Neural cell (in vitro differentiated cells): ENCODE measurements at regions not wholly inside any gene's neighbourhood (a gene's known extent, or its start where the extent isn't known, plus 50 kb on each side); places are given as distances from the start of the nearest gene placed in this dataset.

Experiments
- H2AFZ ChIP-seq: fragments of 200-600, 300-800 bp; sonication (generic), shearing (Covaris generic); 2 replicates; pipeline ENCODE4 v1.6.0; 2014; ENCODE audit warnings: low read depth, mild to moderate bottlenecking, antibody characterized with exemption, low read length, moderate library complexity
- H3F3A ChIP-seq: fragments of 200-600 bp; shearing (Covaris generic); 2 replicates; pipeline ENCODE4 v1.6.1; 2016; ENCODE audit warnings: mild to moderate bottlenecking, moderate library complexity, mixed read lengths, antibody characterized with exemption, low read length; ENCODE audit not compliant: insufficient read depth, poor library complexity, severe bottlenecking
- H3K27ac ChIP-seq: fragments of 200-600, 300-800 bp; sonication (generic), shearing (Covaris generic); 2 replicates; pipeline ENCODE4 v1.5.1; 2014; ENCODE audit warnings: mild to moderate bottlenecking, low read length, moderate library complexity
- H3K27me3 ChIP-seq: fragments of 300-800, 200-600 bp; sonication (generic), shearing (Covaris generic); 2 replicates; pipeline ENCODE4 v1.6.0; 2014; ENCODE audit warnings: mild to moderate bottlenecking, low read depth, low read length, moderate library complexity; ENCODE audit not compliant: insufficient read depth
- H3K36me3 ChIP-seq: fragments of 300-800, 200-600 bp; sonication (generic), shearing (Covaris generic); 2 replicates; pipeline ENCODE4 v1.5.1; 2014; ENCODE audit warnings: mild to moderate bottlenecking, antibody characterized with exemption, low read length, moderate library complexity; ENCODE audit not compliant: insufficient read depth
- H3K4me2 ChIP-seq: fragments of 300-800, 200-600 bp; sonication (generic), shearing (Covaris generic); 2 replicates; pipeline ENCODE4 v1.6.0; 2014; ENCODE audit warnings: mild to moderate bottlenecking, low read length
- H3K4me3 ChIP-seq: fragments of 300-800, 200-600 bp; sonication (generic), shearing (Covaris generic); 2 replicates; pipeline ENCODE4 v1.5.1; 2014; ENCODE audit warnings: mild to moderate bottlenecking, low read length, moderate library complexity
- H3K79me2 ChIP-seq: fragments of 200-600 bp; shearing (Covaris generic); replicated peaks from 2 replicates; pipeline ENCODE4 v1.6.0; 2014; ENCODE audit warnings: mild to moderate bottlenecking, low read length, moderate library complexity; ENCODE audit not compliant: insufficient read depth
- H3K9ac ChIP-seq: fragments of 300-800, 200-600 bp; sonication (generic), shearing (Covaris generic); 2 replicates; pipeline ENCODE4 v1.6.1; 2016; ENCODE audit warnings: mild to moderate bottlenecking, low read length, mixed read lengths
- H3K9me2 ChIP-seq: fragments of 200-600 bp; shearing (Covaris generic); 2 replicates; pipeline ENCODE4 v1.6.1; 2016; ENCODE audit warnings: mild to moderate bottlenecking, low read length, mixed read lengths; ENCODE audit not compliant: insufficient read depth
- H3K9me3 ChIP-seq: fragments of 200-600, 300-800 bp; sonication (generic), shearing (Covaris generic); 2 replicates; pipeline ENCODE4 v1.6.1; 2016; ENCODE audit warnings: mild to moderate bottlenecking, mixed run types, low read length, moderate library complexity, mixed read lengths
- H4K20me1 ChIP-seq: fragments of 200-600 bp; shearing (Covaris generic); 2 replicates; pipeline ENCODE4 v1.6.1; 2016; ENCODE audit warnings: mild to moderate bottlenecking, mixed run types; ENCODE audit not compliant: insufficient read depth
- CTCF ChIP-seq: fragments of 450-650 bp; IDR thresholded peaks from 2 replicates; pipeline ENCODE4 v1.5.1; 2014; ENCODE audit warnings: antibody characterized with exemption, mild to moderate bottlenecking, moderate library complexity; ENCODE audit not compliant: poor library complexity, severe bottlenecking
- EP300 ChIP-seq: fragments of 450-650 bp; conservative IDR thresholded peaks from 2 replicates; pipeline ENCODE4 v1.6.1; 2014; ENCODE audit warnings: antibody characterized with exemption, mild to moderate bottlenecking, moderate library complexity; ENCODE audit not compliant: poor library complexity, severe bottlenecking
- EZH2 ChIP-seq: fragments of 200-600, 300-800 bp; shearing (Covaris generic), sonication (generic); IDR thresholded peaks from 2 replicates; pipeline ENCODE4 v1.6.1; 2014; ENCODE audit warnings: antibody characterized with exemption, low read length, borderline replicate concordance, mild to moderate bottlenecking; ENCODE audit not compliant: insufficient read depth, poor library complexity, severe bottlenecking
- MXI1 ChIP-seq: fragments of 450-650 bp; conservative IDR thresholded peaks from 2 replicates; pipeline ENCODE4 v1.6.1; 2014; ENCODE audit warnings: antibody characterized with exemption, mild to moderate bottlenecking; ENCODE audit not compliant: poor library complexity, severe bottlenecking
- POLR2AphosphoS5 ChIP-seq: IDR thresholded peaks from 2 replicates; pipeline ENCODE4 v1.6.1; 2012
- RAD21 ChIP-seq: fragments of 450-650 bp; conservative IDR thresholded peaks from 2 replicates; pipeline ENCODE4 v1.6.1; 2014; ENCODE audit warnings: antibody characterized with exemption, mild to moderate bottlenecking, moderate library complexity
- SMC3 ChIP-seq: fragments of 450-650 bp; conservative IDR thresholded peaks from 2 replicates; pipeline ENCODE4 v1.6.1; 2014; ENCODE audit warnings: antibody characterized with exemption, mild to moderate bottlenecking, moderate library complexity; ENCODE audit not compliant: poor library complexity
- TAF1 ChIP-seq: IDR thresholded peaks from 2 replicates; pipeline ENCODE4 v1.6.1; 2012; ENCODE audit warnings: low read depth
- TF ChIP-seq, protein P1 (sequence below): IDR thresholded peaks from 2 replicates; pipeline ENCODE4 v1.6.1; 2012; ENCODE audit warnings: borderline replicate concordance

DNA sequence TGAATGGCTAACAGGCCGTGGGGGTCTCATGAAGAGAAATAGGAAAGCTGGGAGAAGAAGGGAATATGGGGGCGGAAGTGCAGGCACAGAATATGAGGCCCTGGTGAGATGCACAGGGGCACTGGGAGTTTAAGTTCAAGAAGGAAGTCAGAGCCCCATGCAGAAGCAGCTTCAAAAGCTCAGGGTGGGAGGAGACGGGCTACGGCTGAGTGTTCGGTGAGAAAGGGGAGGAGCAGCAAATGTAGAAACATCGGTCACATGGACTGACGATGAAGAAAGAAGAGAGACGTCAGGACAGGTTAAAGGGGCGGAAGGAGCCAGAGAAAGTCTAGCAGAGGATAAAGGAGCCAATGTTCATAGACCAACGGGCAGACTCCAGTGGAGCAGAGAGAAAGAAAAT lies 204.5 kb upstream of the ZFHX3 start:
- Histone ChIP-seq H4K20me1 (no peaks in the 10 kb centered on the region), H3K4me2 (no peak overlapping the region), H3F3A (no peaks in the 10 kb centered on the region), H3K36me3 (no peaks in the 10 kb centered on the region), H3K27ac (no peak overlapping the region), H3K9me2 (no peaks in the 10 kb centered on the region), H3K4me3 (no peak overlapping the region), H3K9ac (no peak overlapping the region), H3K79me2 (no peaks in the 10 kb centered on the region), H3K9me3 (no peaks in the 10 kb centered on the region), H3K27me3 (no peaks in the 10 kb centered on the region), H2AFZ (no peak overlapping the region)
- TF ChIP-seq CTCF (no peak), MXI1 (no peak), EZH2 (no peak), POLR2AphosphoS5 (no peak)

DNA sequence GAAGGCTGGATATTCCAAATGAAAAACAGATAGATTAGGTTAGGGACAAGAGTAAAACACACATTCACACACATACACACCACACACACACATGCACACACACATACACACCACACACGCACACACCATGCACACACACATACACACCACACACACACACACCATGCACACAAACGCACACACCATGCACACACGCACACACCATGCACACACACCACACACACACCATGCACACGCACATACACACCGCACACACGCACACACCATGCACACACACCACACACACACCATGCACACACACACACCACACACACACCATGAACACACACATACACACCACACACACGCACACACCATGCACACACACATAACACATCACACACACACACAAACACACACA lies 203.7 kb upstream of the ZFHX3 start:
- H3K27me3 ChIP-seq, result no peaks in the 10 kb centered on the region
- no peak overlapping the region for H2AFZ ChIP-seq
- H3K4me2 ChIP-seq, result no peak overlapping the region
- H3K4me3 ChIP-seq, result no peak overlapping the region
- no peaks in the 10 kb centered on the region for H3F3A ChIP-seq
- H3K9me3 ChIP-seq, result no peaks in the 10 kb centered on the region
- TF ChIP-seq MXI1, result no peak
- TF ChIP-seq, protein P1, sequence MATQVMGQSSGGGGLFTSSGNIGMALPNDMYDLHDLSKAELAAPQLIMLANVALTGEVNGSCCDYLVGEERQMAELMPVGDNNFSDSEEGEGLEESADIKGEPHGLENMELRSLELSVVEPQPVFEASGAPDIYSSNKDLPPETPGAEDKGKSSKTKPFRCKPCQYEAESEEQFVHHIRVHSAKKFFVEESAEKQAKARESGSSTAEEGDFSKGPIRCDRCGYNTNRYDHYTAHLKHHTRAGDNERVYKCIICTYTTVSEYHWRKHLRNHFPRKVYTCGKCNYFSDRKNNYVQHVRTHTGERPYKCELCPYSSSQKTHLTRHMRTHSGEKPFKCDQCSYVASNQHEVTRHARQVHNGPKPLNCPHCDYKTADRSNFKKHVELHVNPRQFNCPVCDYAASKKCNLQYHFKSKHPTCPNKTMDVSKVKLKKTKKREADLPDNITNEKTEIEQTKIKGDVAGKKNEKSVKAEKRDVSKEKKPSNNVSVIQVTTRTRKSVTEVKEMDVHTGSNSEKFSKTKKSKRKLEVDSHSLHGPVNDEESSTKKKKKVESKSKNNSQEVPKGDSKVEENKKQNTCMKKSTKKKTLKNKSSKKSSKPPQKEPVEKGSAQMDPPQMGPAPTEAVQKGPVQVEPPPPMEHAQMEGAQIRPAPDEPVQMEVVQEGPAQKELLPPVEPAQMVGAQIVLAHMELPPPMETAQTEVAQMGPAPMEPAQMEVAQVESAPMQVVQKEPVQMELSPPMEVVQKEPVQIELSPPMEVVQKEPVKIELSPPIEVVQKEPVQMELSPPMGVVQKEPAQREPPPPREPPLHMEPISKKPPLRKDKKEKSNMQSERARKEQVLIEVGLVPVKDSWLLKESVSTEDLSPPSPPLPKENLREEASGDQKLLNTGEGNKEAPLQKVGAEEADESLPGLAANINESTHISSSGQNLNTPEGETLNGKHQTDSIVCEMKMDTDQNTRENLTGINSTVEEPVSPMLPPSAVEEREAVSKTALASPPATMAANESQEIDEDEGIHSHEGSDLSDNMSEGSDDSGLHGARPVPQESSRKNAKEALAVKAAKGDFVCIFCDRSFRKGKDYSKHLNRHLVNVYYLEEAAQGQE, result no peak
- no peak for TF ChIP-seq EP300
- TF ChIP-seq EZH2, result no peak
- no peak for TF ChIP-seq RAD21
- TF ChIP-seq TAF1, result no peak
- no peak for TF ChIP-seq SMC3
- no peak for TF ChIP-seq POLR2AphosphoS5
- no peak for TF ChIP-seq CTCF
- H3K27ac ChIP-seq, result no peak overlapping the region
- H3K36me3 ChIP-seq, result no peaks in the 10 kb centered on the region
- no peaks in the 10 kb centered on the region for H3K79me2 ChIP-seq
- H4K20me1 ChIP-seq, result no peaks in the 10 kb centered on the region
- H3K9me2 ChIP-seq, result no peaks in the 10 kb centered on the region
- no peak overlapping the region for H3K9ac ChIP-seq
